ENCODE measurements at regions not wholly inside any gene's neighbourhood (a gene's known extent, or its start where the extent isn't known, plus 50 kb on each side); places are given as distances from the start of the nearest gene placed in this dataset.

GRCh38 chr2:187215532-187216240, 232.4 kb downstream of the CALCRL start:
- H3K4me3 ChIP-seq (ENCODE audit: low read depth, low read length), result no peak overlapping the region
- TF ChIP-seq POLR2A (IDR thresholded peaks at IDR 0.05; ENCODE audit: extremely low read depth, insufficient read length) (no peak), CTCF (IDR thresholded peaks at IDR 0.05; ENCODE audit: low read depth, low read length) (no peak), MAX (IDR thresholded peaks at IDR 0.05; ENCODE audit: low read depth, low read length) (no peak), MYC (IDR thresholded peaks at IDR 0.05; ENCODE audit: low read depth, low read length) (no peak)
- DNase-seq (ENCODE audit: low read depth), result no peak

- H3K4me3 ChIP-seq (ENCODE audit: low read depth, low read length), result no peak overlapping the region
- no peak for DNase-seq (ENCODE audit: low read depth)
- TF ChIP-seq MAX (IDR thresholded peaks at IDR 0.05; ENCODE audit: low read depth, low read length), result no peak
- no peak for TF ChIP-seq POLR2A (IDR thresholded peaks at IDR 0.05; ENCODE audit: extremely low read depth, insufficient read length)
- TF ChIP-seq MYC (IDR thresholded peaks at IDR 0.05; ENCODE audit: low read depth, low read length), result no peak
- TF ChIP-seq CTCF (IDR thresholded peaks at IDR 0.05; ENCODE audit: low read depth, low read length), result no peak
Measured at GRCh38 chr2:187214306-187214705, 233.7 kb downstream of the CALCRL start.

GRCh38 chr2:187213798-187214197, 234.3 kb downstream of the CALCRL start:
- TF ChIP-seq MYC (IDR thresholded peaks at IDR 0.05; ENCODE audit: low read depth, low read length) (no peak), MAX (IDR thresholded peaks at IDR 0.05; ENCODE audit: low read depth, low read length) (no peak), POLR2A (IDR thresholded peaks at IDR 0.05; ENCODE audit: extremely low read depth, insufficient read length) (no peak), CTCF (IDR thresholded peaks at IDR 0.05; ENCODE audit: low read depth, low read length) (no peak)
- no peak overlapping the region for H3K4me3 ChIP-seq (ENCODE audit: low read depth, low read length)
- DNase-seq (ENCODE audit: low read depth), result no peak

- TF ChIP-seq MYC (IDR thresholded peaks at IDR 0.05; ENCODE audit: low read depth, low read length) (no peak), POLR2A (IDR thresholded peaks at IDR 0.05; ENCODE audit: extremely low read depth, insufficient read length) (no peak)
- no peak for DNase-seq (ENCODE audit: low read depth)
- no peak overlapping the region for H3K4me3 ChIP-seq (ENCODE audit: low read depth, low read length)
Measured at GRCh38 chr2:187210726-187211125, 237.3 kb downstream of the CALCRL start.

- no peak for TF ChIP-seq POLR2A (IDR thresholded peaks at IDR 0.05; ENCODE audit: extremely low read depth, insufficient read length)
- no peak for TF ChIP-seq CTCF (IDR thresholded peaks at IDR 0.05; ENCODE audit: low read depth, low read length)
- TF ChIP-seq MAX (IDR thresholded peaks at IDR 0.05; ENCODE audit: low read depth, low read length), result no peak
- TF ChIP-seq MYC (IDR thresholded peaks at IDR 0.05; ENCODE audit: low read depth, low read length), result no peak
- DNase-seq (ENCODE audit: low read depth), result no peak
- no peak overlapping the region for H3K4me3 ChIP-seq (ENCODE audit: low read depth, low read length)
Measured at GRCh38 chr2:187208199-187208785, 239.8 kb downstream of the CALCRL start.

- TF ChIP-seq MYC (IDR thresholded peaks at IDR 0.05; ENCODE audit: low read depth, low read length) (no peak), POLR2A (IDR thresholded peaks at IDR 0.05; ENCODE audit: extremely low read depth, insufficient read length) (no peak), CTCF (IDR thresholded peaks at IDR 0.05; ENCODE audit: low read depth, low read length) (no peak), MAX (IDR thresholded peaks at IDR 0.05; ENCODE audit: low read depth, low read length) (no peak)
Measured at GRCh38 chr2:187207126-187207525, 240.9 kb downstream of the CALCRL start.

More at GRCh38 chr2:187207126-187207525, 240.9 kb downstream of the CALCRL start:
- no peak overlapping the region for H3K4me3 ChIP-seq (ENCODE audit: low read depth, low read length)
- DNase-seq (ENCODE audit: low read depth), result no peak

Measured in NB4 (cell line).